Fibroblast of skin of abdomen (primary cell): ENCODE measurements at regions not wholly inside any gene's neighbourhood (a gene's known extent, or its start where the extent isn't known, plus 50 kb on each side); places are given as distances from the start of the nearest gene placed in this dataset.

Experiments used
- DNase-seq: peaks from one replicate; pipeline ENCODE4 v3.0.0-alpha.2; 2013

DNA sequence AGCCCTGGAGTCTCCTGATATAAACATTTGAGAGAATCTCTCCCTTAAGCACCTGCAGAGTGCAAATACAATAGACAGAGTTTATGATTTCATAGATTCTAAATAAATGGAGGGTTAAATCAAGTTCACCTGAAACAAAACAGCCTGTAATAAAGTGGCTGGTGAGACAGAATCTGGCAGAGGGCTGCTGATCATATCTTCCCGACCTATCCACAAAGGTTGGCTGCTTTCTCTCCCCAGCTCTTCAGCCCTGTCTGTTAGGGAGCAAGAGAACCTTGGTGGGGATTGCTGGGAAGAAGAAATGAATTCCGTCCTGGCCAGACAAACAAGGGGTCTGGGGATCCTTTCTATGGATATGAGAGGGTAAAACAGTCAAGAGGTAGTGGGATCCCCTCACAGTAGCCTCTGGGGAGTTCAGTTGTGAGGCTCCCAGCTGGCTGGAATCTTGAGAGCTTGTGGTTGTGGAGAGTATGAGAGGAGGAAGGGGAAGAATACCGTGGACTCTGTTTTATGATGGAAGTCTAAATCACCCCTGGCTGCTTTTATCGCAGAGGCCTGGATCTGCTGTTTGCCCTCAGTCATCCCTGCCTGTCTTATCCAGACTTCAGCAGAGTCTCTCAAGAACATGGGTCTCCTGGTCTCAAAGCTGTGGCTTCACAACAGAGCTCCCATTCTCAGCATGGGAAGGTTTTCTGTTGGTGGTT is 451.3 kb downstream of the NTRK3 start:
- no peak for DNase-seq

DNA sequence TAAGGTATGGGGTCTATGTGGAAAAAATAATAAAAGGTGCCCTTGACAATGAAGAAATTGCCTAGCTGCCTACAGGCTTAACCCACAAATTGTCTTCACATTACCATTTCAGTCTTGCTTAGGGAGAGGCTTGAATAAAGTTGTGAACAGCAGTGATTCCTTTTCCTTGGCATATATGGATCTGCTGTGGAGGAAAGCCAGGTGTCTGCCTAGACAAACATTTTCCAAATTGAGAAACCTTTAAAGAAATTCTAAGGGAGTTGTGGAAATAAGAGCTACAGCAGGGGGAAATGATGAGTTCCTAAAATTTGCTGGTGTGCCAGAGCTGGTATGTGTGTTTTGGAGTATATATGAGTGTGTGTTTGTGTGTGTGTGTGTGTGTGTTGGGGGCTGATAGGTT is 452.1 kb downstream of the NTRK3 start:
- DNase-seq, result no peak

DNA sequence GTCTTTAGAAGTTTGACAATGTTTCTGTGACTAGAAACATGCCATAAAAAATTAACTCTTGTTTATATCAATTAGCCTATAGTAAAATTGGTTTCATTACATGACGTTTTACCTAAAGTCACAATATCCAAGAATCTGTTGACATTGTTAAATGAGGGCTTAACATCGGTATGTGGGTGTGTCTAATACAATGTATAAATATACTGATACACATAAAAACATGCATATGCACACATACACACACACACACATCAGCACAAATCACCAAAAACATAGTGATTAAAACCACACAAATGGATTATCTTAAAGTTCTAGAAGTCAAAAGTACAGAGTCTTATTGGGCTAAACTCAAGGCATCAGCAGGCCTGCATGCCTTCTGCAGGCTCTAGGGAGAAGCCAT is 456.7 kb downstream of the NTRK3 start:
- no peak for DNase-seq

DNA sequence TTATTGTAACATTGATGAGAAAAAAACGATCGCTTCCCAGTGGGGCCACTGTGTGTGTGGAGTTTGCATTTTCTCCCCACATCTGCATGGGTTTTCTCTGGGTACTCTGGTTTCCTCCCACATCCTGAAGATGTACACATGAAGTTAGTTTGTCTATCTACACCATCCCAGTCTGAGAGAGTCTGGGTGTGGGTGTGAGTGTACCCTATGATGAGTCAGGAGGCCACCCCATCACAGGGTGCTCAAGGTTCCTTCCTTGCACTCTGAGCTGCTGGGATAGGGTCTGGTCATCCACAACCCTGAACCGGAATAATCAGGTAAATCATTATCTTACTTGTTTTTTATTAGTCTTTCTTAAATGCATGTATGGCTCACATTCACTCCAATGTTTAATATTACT is 457.1 kb downstream of the NTRK3 start:
- DNase-seq, result no peak

DNA sequence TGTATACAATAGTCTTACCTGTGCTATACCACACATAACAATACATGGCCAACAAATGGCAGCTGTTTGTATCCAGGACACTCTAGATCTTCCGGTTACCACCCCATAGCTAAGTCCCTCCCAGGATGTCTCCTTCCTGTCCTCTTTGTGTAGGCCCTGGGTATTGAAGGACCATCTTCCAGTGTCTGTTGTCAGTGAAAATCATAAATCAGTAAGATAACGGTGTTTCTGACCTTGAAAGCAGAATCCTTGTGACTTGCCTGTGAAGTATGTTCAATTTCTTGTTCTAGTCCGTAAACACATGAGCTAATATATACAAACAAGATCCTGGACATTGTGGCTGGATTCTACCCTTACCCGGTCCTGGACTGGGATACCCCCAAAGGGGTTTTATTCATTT is 462.8 kb downstream of the NTRK3 start:
- no peak for DNase-seq

DNA sequence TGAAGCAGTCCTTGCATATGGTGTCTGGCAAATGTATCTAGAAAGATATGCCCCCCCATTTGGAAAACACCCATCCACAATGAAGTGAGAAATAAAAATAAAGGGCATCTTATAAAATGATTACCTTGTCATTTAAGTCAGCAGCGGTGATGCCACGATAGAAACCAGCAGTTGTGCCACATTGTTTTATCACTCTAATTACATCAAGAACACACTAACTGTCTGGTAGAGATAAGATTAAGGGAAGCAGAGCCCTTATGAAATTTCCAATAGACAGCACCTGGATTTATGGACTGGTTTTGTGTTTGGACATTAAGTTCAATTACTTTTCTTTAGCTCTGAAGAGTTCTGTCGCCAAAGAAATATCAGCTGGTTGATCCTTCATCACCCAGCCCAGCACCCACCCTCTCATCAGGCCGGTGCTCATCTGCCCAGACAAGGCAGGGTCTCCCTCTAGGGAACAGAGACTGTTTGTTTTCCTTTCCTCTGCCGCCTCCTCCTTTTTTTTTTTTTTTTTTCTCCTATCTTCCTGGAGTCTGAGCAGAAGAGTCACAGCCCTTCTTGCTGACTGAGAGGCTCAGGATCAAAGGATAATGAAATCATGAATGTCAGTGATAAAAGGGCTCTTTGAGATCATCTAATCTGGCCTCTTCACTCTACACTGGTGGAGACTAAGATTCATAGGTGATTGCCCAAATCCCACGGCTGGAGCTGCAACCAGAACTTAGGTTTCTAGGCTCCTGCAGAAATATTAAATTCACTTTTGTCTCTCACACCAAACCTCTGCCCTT is 464.1 kb downstream of the NTRK3 start:
- DNase-seq, result no peak

DNA sequence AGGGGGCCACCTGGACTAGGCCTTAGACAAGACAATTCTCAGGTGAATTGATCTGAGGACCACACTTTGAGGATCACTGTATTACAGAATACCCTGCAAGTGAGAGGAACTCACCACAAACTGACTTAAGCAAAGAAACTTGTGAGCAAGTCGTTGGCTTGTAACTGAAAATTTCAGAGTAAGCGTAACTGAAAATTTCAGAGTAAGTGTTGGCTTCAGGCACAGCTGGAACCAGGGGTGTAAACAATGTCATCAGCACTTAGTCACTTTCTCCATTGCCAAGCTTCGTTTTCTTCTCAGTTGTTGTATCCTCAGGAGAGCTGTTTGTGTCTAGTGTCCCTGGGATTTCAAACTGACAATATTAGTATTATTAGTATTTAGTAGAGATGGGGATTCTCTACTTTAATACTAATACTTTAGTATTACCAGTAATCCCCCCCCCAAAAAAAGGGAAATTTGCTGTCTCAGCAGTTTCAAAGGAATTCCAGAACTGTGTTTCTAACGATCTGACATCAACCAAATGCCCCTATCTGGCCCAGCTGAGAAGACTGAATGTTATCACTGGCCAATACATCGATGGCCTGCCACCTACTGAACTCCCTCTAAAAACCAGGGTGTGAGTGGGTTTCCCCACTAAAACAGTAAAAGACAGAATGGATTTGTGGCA is 474.4 kb downstream of the NTRK3 start:
- DNase-seq, result no peak

DNA sequence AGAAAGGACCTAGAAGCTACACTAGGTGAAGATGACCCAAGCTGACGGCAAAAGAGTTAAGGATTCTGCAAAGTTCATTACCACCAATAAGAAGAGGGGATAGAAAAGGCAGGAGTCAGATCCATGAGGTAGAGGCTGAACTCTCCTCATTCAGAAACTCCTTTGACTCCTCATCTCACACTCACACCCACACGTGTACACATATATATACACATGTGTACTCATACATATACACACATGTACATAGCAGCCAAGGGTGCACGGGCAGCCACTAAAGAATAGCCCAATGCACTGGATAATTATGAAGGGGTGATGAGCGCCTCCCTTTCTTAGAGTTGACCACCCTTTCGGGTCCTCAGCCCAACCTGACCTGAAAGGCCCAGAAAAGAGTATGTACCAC is 476.8 kb downstream of the NTRK3 start:
- DNase-seq, result no peak

DNA sequence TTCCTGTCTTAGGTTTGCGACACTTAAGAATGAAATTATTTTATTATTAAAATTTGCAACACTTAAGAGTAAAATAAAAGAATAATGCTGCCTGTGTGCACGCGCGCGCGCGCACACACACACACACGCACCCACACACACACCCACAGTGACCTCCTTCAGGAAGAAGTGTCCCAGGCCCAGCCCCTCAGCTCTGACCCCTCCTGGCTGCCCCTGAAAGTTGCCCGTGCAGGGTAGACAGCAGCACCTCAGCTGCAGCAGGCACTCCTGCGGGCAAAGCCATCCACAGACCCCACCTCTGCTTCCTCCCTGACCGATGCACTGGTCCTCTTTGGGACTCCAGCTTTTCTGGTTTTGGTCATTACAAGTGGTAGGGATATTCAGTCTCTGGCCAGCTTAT is 478.2 kb downstream of the NTRK3 start:
- DNase-seq, result no peak

DNA sequence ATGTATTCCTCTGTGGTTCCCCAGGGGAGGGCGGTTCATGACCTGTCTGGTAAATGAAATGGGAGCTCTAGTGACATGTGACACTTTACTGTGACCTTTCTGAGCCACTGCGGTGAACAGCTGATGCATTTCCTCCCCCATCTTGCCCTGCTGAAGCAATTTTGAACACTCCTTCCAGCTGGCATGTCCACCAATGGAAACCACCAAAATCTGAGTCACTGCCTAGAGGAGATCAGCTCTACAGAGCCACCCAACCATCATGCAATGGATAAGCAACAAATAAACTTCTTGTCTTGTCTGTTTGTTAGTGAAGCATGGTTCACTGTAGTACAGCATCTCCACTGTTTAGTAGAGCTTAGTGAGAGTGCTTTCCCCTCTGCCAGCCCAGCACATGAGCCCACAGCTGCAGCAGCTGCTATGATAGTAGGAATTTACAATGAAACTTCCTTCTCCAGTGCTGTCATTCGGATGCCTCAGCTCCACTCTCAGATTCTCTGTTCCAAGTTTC is 479.4 kb downstream of the NTRK3 start:
- peak; percentile 51 for DNase-seq

DNA sequence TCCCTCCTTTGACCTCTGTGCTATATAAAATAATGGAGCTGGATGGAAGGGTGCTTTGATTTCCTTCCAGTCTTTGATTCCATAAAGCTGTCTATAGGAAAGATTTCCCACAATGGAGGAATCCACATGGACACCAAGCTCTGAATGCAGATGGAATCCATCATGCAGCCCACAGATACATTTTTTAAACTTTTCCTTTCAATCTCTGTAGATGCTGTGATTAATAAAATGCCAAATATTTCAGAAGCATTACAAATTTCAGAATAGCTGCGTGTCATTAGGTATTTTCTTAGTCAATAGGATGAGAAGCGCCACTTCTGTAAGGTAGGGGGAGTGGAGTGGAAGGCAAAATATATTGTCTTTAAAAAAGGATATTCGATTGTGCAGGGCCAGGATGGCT is 489.0 kb downstream of the NTRK3 start:
- DNase-seq, result peak; percentile 53

DNA sequence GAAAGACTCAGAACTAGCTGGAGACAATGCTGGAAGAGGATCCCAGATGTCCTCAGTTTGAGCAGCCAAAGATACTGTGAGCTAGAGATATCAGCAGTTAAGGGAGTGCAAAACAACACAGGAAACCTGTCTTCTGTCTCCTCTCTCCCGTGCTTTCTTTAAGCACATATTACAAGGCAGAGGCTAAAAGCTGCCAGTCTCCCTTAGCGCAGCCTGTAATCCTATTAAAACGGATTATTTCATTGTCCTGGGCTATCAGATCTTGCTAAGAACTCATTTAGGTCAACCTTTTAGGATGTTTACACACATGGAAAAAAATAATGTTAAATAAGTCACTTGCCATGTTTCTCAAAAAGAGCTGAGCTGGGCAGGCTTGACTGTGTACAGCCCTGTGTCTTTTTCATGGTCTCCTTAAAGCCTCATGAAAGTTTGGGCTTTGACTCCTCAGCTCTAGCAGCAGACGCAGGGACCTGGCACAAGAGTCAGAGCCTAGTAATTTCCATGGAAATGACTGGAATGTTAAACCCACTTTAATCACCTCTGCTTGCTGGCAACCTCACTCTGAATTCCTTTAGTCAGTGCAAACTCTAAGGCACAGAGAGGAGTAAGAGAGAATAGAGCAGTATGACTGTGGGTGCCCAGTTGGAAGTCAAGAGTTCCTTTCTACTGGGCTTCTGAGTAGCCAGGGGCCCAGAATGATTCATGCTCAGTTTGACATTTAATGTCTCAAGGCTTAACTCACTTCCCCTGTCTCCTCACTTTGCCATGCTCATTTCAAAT is 491.9 kb downstream of the NTRK3 start:
- peak; percentile 84 for DNase-seq

DNA sequence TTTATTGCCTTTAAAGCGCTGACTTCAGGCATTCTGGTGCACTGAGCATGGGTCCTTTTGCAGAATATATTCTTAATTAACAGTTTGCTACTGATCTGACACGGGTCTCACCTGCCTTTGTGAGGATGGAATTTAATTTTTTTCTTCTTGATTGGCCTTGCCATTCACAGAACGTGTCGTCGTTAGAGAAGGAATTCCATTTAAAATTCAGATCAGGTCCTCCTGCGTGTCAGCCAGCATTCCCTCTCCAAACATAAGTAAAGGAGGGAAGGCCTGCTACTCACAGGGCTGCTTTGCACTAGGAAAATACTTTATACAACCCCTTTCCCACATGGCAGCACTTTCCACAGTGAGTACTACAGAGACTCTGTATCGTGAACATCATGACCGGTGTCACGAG is 492.7 kb downstream of the NTRK3 start:
- no peak for DNase-seq

DNA sequence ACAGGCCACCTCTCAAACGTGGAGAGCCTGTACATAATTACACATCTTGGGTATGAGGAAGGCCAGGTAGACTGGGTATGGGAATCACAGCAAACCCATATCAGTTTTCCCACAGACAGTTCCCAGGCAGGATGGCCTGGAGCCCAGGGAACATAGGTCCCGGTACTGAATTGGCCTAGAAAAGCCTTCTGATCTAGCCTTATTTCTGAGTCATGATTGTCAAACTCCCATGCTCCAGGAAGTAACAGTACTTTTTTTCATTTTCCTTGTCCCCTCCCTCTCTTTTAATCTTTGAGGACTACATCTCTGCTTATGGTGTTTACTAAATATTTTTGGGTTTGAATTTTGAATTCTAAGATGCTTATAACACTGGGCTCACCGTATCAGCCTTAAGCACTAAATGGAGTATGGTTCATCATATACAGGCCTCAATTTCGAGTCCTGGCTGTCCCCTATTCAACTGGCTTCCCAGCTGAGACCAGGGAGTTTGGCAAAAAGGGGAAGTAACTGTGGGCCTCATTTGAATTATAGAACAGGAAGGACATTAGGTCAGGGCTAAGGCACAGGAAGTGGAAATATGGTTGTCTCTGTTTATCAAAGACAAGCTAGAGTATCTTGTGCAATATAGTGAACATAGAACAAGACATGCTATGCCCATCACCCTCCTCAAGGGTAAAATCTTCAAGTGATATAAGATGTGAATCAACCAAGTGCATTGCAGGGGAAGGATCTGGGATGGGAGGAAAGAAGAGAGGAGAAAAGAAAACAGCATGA is 494.6 kb downstream of the NTRK3 start:
- DNase-seq, result no peak

DNA sequence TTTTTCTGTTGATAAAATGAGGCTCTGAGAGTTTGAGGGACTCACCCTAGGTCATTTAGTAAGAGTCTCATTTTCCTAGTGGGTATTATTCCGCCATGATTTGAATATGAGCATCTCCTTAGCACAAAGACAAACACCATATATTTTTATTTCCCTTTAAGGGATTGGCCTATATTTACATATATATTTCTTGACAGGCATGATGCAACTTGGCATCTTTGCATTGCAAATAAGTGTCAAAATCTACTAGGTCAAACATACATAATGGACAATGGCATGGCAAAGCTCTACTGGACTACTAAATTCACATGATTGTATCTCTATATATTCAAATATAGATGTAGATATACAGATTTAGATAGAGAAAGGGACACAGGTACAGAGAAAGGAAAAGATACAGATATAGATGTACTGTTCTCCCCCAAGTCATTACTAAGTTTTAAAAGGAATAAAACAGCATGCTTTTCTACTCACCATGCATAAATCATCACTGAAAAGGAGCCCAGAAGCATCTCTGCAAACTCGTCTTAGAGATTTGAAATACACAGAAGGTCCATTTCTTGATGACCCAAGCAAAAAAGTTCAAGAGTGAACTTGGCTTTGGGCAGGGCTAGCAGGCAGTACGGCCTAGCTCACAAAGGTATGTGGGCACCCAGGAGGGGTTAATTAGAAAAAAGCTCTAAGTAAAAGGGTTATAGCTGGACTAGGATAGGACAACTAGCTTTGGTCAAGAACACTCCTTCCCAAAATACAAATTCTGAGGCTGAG is 495.8 kb downstream of the NTRK3 start:
- DNase-seq, result no peak

DNA sequence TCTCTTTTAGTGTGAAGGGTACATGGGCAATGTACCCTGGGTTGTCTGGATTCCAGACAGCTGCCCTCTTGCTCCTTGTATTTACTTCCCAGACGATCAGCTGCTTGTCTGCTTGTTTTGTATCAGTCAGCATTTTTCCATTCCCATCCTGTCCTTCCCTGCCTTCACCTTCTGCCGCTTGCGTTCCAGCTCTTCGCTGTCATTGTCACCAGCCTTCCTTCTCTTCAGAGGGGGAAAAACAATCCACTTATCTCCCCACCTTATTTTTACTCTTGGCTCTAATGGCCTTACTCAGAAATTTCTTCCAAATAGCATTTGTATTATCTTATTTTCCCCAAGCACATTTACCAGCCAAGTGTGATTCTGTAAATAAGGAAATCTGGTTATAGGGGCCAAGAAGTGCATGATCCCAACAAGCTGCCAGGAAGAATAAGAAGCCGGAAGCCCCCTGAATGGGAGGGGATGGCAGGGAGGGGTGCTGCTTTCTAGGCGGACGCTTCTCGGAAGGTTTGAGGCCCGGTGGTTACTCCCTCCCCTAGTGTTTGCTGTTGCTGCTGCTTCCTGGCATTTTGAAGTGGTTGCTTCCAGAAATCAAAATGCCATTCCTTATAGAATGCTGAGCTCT is 497.6 kb downstream of the NTRK3 start:
- DNase-seq, result no peak

DNA sequence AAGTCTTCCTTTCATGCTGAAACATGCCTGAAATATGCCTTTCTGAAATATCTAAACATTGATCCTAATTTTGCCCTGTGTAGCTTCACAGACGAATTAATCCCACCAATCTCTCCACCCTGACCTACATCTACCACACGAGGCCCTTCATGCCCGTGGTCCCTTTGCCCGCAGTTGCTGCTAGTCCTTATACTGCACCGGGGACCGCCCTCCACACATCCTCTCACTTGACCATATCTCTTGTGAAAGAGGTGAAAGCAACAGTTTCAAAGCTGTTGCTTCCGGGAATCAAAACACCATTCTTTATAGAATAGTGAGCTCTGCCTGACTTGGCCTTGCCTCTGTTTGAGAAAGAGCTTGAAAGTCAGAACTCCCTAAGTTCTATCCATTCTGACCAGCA is 499.5 kb downstream of the NTRK3 start:
- DNase-seq, result no peak

DNA sequence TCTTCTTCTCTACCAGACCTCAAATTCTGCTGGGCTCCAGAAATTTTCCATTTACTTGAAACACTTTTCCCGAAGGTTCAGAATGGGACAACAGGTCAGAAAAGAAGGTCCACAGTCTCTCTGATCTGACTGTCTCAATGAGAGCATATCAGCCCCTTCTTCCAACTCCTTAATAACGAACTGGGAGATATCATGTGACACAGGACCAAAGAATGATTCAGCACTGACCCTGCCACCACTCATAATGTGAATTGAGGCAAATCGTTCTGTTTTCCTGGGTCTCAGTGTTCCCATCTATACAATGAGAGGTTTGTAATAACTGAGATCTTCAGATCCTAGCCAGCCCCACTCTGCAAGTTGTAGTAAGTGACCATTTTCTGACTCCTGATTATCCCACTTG is 500.5 kb downstream of the NTRK3 start:
- DNase-seq, result no peak

DNA sequence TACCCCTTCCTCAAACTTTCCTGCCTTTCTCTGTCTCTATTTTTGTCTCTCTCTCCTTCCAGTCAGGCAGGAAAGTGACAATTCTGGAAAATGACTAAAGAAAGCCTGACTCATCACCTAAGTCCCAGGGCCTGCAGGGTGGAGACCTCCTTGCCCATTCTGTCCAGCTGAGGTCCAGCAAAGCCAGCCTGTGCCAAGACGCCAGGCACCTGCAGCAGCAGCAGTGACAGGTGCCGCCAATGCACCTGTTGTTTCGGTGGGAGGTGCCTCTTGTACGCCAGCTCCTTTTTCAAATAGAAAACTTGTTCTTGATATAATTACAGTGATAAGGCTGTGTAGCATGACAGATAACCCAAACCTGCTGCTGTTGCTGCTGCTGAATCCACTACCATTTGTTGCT is 501.3 kb downstream of the NTRK3 start:
- no peak for DNase-seq

DNA sequence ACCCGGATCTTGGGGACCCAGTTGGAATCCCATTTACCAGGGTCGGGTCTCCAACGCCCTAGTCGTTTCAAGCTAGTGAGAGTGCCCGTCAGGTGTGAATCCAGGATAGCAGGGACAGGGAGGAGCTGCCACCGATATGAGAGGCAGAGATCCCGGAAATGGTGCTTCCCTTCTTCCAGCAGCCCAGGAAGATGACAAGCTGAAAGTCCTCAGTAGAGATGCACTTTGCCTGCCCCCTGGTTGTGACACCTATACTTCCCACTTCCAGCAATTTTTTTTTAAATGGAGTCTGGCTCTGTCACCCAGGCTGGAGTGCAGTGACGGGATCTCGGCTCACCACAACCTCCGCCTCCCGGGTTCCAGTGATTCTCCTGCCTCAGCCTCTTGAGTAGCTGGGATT is 503.0 kb downstream of the NTRK3 start:
- DNase-seq, result no peak
